GM18498 (cell line): ENCODE measurements at regions not wholly inside any gene's neighbourhood (a gene's known extent, or its start where the extent isn't known, plus 50 kb on each side); places are given as distances from the start of the nearest gene placed in this dataset.

ENCODE experiments used
- ATAC-seq: cut with Tn5 transposase; IDR thresholded peaks from one replicate; pipeline ENCODE4 v1.9.1; 2021; ENCODE audit warnings: mild to moderate bottlenecking, moderate library complexity; ENCODE audit not compliant: unreplicated experiment

GRCh38 chr5:175195698-175196656, 248.0 kb downstream of the DRD1 start:
- no peak for ATAC-seq

GRCh38 chr5:175181331-175181730, 262.7 kb downstream of the DRD1 start:
- ATAC-seq = no peak

- no peak for ATAC-seq
Measured at GRCh38 chr5:175170899-175171298, 273.1 kb downstream of the DRD1 start.

- ATAC-seq = no peak
Measured at GRCh38 chr5:175168882-175169507, 275.0 kb downstream of the DRD1 start.

- ATAC-seq = no peak
Measured at GRCh38 chr5:175166026-175166425, 278.0 kb downstream of the DRD1 start.

- no peak for ATAC-seq
Measured at GRCh38 chr5:175163586-175164275, 280.3 kb downstream of the DRD1 start.

GRCh38 chr5:175162036-175162435, 281.9 kb downstream of the DRD1 start:
- no peak for ATAC-seq

GRCh38 chr5:175159956-175160355, 284.0 kb downstream of the DRD1 start:
- ATAC-seq = no peak

- ATAC-seq = no peak
Measured at GRCh38 chr5:175148636-175149172, 295.3 kb downstream of the DRD1 start.

GRCh38 chr5:175146733-175147132, 297.2 kb downstream of the DRD1 start:
- ATAC-seq = no peak

- ATAC-seq = no peak
Measured at GRCh38 chr5:175141421-175141820, 302.6 kb downstream of the DRD1 start.

- no peak for ATAC-seq
Measured at GRCh38 chr5:175133185-175133584, 310.8 kb downstream of the DRD1 start.

- ATAC-seq = no peak
Measured at GRCh38 chr5:175131432-175131831, 312.6 kb downstream of the DRD1 start.

GRCh38 chr5:175129619-175130018, 314.4 kb downstream of the DRD1 start:
- no peak for ATAC-seq

- no peak for ATAC-seq
Measured at GRCh38 chr5:175129121-175129520, 314.9 kb downstream of the DRD1 start.

- ATAC-seq = no peak
Measured at GRCh38 chr5:175124821-175125220, 319.2 kb downstream of the DRD1 start.

GRCh38 chr5:175124251-175124813, 319.6 kb downstream of the DRD1 start:
- ATAC-seq = no peak

GRCh38 chr5:175123542-175123941, 320.4 kb downstream of the DRD1 start:
- ATAC-seq = no peak

- ATAC-seq = no peak
Measured at GRCh38 chr5:175121457-175121856, 322.5 kb downstream of the DRD1 start.

GRCh38 chr5:175120412-175120811, 323.6 kb downstream of the DRD1 start:
- ATAC-seq = no peak

GRCh38 chr5:175118700-175119309, 325.2 kb downstream of the DRD1 start:
- no peak for ATAC-seq
